ENCODE measurements at regions not wholly inside any gene's neighbourhood (a gene's known extent, or its start where the extent isn't known, plus 50 kb on each side); places are given as distances from the start of the nearest gene placed in this dataset.
A peak's percentile ranks its signal among the peaks of the same experiment; 100 is the strongest.

- no peak for DNase-seq
Measured at GRCh38 chr4:111761531-111761930, 383.7 kb upstream of the FAM241A start.

- no peak for DNase-seq
Measured at GRCh38 chr4:111770514-111770913, 374.7 kb upstream of the FAM241A start.

DNA sequence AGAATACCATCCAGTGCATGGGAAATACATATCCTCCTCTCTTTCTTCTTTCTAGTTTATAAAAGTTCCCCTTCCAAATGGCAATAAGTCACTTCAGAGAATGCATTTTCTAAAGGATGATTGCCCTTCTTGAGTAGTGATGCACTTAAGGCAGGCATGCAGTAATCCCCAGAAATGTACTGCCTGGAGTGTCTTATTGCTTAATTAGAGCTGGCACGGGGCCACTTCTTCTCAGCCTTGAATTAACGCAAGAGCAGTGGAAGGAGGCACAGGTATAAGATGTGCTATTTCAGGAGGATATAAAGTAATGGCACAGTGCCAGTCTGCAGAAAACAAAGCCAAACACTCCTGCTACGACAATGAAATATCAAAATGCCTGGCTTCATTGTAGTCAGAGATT is 371.4 kb upstream of the FAM241A start:
- no peak for DNase-seq

- DNase-seq: no peak
Measured at GRCh38 chr4:111775556-111776297, 369.5 kb upstream of the FAM241A start.

DNA sequence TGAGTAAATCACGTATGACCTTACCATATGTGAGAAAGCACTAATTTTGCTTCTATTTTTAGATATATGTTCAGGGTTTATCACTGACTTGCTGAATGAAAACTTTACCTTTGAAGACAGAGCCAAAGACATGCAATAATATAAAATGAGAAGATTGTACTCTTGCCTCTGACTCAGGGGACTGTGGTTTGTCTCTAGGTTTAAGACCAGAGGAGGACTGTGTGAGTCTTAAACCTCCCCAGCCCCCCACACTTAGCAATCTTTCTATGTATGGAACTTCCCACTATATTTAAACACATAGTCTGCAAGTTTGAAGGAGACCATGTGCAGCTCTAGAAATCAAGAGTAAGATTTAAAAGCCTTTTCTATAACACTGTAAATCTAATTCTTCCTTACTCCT is 368.7 kb upstream of the FAM241A start:
- no peak for DNase-seq

- DNase-seq: no peak
Measured at GRCh38 chr4:111778543-111778942, 366.7 kb upstream of the FAM241A start.

DNA sequence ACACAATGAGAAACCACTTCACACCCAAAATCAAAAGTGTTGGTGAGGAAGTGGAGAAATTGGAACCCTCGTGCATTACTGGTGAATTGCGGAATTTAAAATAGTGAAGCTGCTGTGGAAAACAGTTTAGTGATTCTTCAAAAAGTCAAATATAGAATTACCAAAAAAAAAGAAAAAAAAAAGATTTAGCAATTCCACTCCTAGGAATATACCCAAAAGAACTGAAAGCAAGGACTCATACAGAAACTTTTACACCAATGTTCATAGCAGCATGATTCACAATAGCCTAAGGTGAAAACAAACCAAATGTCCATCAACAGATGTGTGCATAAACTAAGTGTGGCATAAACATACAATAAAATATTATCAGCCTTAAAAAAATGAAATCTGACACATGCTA is 364.3 kb upstream of the FAM241A start:
- DNase-seq: no peak

DNA sequence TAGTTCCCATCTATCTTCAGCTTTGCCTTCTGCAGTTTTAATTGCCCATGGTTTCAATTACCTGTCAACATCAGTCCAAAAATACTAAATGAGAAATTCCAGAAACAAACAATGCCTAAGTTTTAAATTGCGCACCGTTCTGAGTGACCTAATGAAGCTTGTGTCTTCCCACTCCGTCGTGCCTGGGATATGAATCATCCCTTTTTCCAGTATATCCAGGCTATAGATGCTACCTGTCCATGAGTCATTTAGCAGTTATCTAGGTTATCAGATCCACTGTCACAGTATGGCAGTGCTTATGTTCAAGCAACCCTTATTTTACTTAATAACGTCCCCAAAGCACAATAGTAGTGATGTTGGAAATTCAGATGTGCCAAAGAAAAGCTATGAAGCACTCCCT is 363.6 kb upstream of the FAM241A start:
- DNase-seq: no peak

GRCh38 chr4:111788099-111788498 is 357.2 kb upstream of the FAM241A start:
- DNase-seq: no peak

GRCh38 chr4:111789901-111790640 is 355.2 kb upstream of the FAM241A start:
- no peak for DNase-seq

DNA sequence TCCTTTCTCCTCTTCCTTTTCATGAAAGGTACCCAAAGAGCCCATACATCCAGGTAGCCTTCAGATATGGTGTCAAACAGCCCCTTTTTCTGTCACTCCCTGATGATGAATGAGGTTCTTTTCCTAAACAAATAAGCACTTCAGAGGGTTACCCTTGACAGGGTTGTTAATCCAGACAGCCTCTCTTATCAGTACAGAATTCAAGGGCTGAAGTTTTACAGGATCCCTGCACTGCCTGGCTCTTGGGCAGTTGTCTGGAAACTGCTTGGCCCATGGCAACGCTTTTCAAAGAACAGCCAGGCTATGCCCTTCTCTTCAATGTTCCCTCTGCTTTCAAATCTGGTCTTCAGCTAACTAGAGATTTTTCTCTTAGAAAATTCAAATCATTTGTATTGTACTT is 352.6 kb upstream of the FAM241A start:
- DNase-seq: peak; percentile 45

- peak; percentile 97 for DNase-seq
Measured at GRCh38 chr4:111793433-111794091, 351.7 kb upstream of the FAM241A start.

DNA sequence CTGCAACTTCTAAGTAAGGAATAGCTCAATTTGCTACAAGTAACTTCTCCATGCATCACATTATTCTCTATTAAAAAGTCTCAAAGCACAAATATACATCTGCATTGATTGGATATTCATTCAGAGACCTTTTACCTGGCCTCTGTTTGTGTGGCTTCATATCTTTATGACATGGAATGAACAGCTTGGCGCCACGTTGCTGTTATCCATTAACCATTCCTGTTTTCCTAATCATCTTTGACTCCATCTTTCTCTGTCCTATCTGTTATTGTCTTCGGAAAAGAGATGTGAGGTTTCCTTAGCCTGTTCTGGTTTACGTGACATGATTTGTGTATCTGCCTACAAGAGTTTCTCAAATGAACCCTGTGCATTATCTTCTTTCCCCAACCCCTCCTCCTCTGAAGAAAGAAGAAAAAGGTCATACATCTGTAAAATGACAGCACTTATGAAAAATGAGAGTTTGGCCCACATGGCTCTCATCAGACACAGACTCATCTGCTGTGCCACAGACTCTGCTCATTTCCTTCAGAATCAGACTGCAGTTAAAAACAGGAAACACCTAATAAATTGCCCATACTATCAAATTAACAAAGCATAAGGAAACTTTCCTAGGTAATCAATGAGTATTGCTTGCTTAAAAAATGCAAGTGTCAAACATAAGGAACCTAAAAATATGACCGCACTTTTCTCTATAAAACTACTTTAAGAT is 347.6 kb upstream of the FAM241A start:
- DNase-seq: no peak

DNA sequence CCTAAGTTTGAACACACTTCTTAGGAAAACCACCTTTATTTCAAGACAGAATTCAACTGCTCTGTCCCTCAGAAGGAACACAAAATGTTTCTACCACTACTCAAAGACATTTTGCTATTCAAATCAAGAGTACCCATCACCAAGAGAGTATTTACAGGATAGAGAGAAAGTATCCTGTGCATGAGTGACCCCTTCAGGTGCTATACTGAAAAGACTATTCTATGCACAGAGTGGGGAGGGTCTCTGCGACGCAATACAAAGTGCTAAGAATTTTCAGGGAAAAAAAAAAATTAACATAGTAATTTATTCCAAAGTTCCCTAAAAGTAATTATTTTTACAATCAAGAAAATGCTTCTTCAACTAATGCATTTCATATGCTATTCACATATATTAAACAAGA is 346.4 kb upstream of the FAM241A start:
- DNase-seq: no peak

DNA sequence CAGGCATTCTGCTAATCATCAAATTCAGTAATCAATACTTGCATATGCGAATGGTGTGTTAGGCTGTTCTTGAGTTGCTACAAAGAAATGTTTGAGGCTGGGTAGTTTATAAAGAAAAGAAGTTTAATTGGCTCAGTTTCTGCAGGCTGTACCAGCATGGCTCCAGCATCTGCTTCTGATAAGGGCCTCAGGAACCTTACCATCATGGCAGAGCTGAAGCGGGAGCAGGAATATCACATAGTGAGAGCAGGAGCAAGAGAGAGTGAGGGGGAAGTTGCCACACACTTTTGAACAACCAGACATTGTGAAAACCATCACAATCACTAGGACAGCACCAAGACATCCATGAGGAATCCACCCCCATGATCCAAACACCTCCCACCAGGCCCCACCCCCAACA is 344.7 kb upstream of the FAM241A start:
- no peak for DNase-seq

DNA sequence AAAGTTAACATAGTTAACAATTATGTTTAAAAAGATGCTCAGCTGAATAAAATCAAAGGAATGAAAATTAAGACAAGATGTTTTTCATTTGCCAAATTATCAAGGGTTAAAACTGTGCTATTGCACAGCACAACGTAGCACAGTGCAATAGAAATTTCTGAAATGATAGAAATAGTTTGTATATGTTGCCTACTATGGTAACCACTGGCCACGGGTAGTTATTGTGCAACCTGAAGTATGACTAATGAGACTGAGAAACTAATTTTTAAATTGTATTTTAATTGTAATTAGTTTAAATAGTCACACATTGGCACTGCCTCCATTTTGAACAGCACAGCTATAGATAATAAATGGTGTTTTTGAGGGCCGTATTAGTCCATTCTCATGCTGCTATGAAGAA is 343.1 kb upstream of the FAM241A start:
- DNase-seq: no peak

GRCh38 chr4:111806331-111806730 is 338.9 kb upstream of the FAM241A start:
- DNase-seq: no peak

DNA sequence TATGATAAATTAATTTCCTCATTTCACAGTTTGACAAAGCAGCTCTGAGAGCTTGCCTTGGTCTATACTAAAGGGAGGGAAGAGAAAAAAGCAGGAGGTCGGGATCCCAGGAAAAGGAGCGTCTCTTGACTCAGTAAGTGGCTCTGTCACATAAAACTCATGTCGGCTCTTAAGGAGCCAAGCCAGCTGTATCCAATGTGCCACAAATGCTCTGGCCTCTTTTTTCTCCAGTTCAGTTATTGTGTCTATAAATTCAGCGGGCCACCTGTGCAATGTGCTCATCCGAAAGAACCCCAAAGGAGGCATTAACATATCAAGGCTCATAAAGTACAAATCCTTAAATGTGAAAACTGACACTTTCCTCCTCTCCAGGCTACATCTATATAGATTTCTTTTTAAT is 337.7 kb upstream of the FAM241A start:
- no peak for DNase-seq

DNA sequence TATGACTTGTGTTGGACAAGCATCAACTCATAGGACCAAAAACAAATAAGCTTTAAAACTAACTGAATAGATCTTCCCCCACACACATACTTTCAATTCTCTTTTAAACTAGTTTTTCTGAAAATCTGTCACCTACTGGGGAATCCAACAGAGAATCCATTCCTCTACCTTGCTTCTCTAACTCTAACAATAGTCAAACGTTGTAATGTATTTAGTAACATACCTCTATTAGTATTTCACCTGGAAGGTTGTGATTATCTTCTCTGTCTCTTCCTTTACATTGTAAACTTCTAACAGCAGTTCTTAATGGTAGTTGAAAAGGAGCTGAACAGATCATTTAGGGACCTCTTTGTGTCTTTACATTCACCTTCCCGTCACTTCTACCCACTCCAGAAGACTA is 337.1 kb upstream of the FAM241A start:
- DNase-seq: no peak

DNA sequence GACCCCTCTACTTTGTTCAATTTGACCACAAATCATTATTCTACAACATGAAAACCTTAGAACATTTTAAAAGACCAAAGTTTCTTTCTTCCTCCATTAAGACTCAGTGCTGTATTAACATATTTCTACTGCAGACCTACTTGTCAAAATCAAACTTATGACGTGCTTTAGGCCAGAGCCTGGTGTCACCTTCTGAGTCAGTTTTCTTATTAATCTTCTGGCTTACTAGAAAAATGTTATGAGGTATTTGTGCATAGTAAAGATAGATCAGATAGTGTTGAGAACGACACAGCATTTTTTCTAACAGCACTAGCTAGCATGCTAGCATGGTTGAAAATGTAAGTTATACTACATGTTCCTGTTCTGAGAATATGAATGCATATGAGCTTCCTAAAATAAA is 333.6 kb upstream of the FAM241A start:
- no peak for DNase-seq

- no peak for DNase-seq
Measured at GRCh38 chr4:111812114-111812513, 333.1 kb upstream of the FAM241A start.

DNA sequence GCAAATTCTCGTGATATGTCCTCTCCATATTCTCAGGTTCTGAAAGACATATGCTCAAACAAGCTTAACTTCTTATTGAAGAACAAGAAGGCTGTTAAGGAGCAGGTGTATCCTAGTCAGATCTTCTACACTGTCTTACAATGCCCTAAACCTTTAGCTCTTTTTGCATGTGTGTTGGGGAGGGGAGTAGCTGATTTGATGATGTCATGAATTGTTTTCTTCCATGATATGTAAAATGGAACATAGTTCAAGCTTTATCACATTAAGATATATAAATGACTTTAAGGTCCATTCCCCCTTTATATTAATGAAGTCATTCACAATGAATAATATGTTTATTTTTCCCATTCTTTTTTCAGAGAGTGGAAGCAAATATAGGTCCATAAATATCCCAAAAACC is 332.5 kb upstream of the FAM241A start:
- no peak for DNase-seq

- DNase-seq: no peak
Measured at GRCh38 chr4:111813555-111814140, 331.6 kb upstream of the FAM241A start.

Measured in NCI-H1048 (cell line).